Activated CD8-positive, alpha-beta memory T cell treated with anti-CD3 and anti-CD28 coated beads for 24 hours (primary cell): ENCODE measurements at regions not wholly inside any gene's neighbourhood (a gene's known extent, or its start where the extent isn't known, plus 50 kb on each side); places are given as distances from the start of the nearest gene placed in this dataset.

ENCODE experiments used
- DNase-seq: peaks from one replicate; pipeline ENCODE4 v3.0.0-alpha.2; 2020

DNA sequence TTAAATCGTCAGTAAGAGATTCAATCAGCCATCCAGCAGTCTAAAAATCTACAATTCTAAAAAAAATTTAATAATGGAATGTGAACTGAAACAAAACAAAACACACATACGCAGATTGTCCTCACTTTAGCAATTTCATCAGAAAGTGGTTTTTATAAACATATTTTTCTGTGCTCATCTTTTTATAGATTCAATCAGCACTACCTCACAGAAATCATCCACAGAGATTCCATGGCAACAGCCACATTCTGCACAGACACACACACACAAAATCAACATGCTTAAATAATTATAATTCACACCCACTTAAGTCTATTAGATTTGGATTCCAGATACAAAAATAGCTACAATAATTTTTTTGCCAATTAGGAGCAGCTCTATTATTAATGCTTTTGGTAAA lies 149.0 kb upstream of the KCNIP4 start:
- no peak for DNase-seq

DNA sequence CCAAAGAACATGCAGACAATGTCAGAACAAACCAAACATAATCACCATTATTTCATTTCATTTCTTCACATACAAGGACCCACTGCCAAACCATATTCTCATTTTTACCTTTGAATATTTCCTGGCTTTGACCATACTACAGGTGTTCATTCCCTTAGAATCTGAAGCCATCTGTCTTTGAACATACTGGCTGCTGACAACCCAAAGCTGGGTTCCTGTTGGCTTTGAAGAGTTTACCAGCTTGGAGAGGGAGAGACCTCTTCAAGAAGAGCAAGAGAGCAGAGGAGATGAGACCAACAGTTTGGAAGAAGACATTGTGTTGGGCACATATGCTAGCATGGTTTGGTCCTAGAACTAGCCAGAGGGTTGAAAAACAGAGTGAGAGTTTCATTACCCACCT lies 145.6 kb upstream of the KCNIP4 start:
- no peak for DNase-seq

DNA sequence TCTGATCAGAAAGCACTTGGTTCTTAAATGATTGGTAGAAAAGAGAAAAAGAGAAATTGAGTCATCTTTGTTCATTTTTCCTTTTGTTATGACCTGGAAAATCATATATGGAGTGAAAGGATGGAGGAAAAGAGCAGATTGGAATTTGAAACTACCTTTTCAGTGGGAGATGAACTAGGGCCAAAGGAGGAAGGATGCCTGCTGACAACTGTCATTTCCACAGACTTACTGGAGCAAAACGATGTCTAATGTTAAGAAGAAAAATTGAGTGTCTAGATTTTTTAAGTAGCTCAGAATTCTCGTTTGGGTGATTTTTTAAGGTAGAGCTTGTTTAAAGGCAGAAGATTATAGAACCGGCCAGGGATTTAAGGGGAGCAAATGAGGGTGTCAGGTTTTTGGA lies 144.6 kb upstream of the KCNIP4 start:
- DNase-seq, result no peak

DNA sequence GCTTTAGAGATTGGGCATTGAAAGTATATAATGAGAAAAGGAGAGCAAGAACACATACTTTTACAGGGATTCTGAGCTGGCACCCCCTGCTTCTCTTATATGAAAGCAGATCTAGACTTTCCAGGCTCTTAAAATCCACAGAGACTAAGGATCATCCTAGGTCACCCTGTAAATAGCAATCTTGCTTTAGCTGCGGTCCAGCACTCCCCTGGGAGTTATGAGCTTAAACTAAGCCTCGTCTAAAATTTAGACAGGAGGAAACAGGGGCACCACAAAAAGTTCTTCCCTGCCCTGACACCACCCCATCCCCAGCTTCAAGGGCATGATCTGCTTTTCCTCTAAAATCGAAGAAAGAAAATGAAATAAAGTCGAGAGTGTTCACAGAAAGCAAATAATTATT lies 143.3 kb upstream of the KCNIP4 start:
- DNase-seq, result no peak

- DNase-seq, result no peak
Observed at GRCh38 chr4:22091352-22091717, 142.8 kb upstream of the KCNIP4 start.

GRCh38 chr4:22090661-22091351 lies 142.2 kb upstream of the KCNIP4 start:
- no peak for DNase-seq

- DNase-seq, result no peak
Observed at GRCh38 chr4:22077571-22077970, 129.0 kb upstream of the KCNIP4 start.

DNA sequence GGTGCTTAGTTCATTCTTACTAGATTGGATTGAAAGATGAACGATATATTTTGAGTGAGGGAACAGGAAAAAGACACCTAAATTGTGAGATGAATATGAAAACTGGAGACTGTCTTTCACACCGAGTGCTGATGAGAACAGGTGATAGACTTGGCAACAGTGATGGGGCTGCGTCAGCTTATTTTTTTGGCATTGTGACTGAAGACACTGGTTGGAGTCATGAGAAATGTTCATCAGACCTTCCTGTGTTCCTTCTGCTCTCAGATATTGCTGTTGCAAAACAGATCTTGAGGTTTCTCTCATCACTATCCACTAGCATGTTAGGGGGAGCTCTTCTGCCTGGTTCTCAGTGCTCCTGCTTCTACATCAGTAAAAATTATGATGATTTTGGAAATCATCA lies 124.2 kb upstream of the KCNIP4 start:
- DNase-seq, result no peak

GRCh38 chr4:22072240-22072639 lies 123.7 kb upstream of the KCNIP4 start:
- no peak for DNase-seq

- DNase-seq, result no peak
Observed at GRCh38 chr4:22071749-22072148, 123.2 kb upstream of the KCNIP4 start.

DNA sequence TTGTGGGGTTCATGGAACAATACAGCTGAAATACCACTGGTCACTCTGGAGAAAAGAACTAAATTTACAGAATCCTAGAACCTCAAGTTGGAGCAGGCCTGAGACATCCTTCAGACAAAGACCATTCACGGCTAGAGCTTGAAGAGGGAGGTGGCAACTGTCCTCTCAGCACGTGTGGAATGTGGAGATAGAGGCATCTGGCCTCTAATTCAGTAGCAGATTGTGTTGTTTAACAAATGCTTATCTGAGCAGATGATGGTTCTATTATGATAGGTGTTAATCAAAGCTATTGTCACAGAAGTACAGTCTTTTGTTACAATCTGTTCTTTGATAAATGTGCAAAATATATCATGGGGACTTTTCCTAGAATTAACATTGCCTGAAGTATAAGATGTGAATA lies 121.7 kb upstream of the KCNIP4 start:
- no peak for DNase-seq

DNA sequence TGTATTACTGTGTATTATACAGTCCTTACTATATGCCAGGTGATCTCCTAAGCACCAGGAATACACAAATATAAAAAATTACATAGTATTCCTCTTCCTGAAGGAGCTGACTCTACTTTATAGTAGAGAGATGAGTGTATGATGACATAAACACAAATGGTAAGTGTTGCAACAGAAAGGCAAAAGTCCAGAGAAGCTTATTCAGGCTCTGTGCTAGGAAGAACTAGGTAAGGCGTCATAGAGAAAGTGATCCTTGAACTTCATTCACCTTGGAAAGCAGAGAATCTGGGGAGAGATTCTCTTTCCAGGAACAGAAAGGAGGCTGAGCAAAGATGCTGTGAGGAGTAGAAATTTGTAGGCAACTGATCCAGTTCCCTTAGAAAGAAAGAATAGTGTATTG lies 115.0 kb upstream of the KCNIP4 start:
- DNase-seq, result no peak

DNA sequence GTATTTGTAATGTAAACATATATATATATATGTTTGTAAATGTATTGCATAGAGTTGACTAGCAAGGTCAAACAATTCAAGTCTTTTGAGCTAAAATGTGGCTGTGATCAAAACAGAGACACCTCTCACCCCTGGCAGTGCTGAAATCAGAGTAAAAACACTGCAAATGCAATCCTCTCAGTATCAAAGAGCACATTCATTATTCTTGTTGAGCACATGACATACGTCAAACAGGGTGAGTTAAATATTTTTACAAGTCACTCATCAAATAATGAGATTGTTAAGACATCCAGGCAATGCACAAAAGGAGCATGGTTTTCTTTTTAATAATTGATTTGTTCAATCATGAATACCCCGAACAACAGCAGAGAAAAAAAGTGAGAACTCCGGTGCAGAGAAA lies 114.1 kb upstream of the KCNIP4 start:
- no peak for DNase-seq

- no peak for DNase-seq
Observed at GRCh38 chr4:22055954-22056353, 107.4 kb upstream of the KCNIP4 start.

DNA sequence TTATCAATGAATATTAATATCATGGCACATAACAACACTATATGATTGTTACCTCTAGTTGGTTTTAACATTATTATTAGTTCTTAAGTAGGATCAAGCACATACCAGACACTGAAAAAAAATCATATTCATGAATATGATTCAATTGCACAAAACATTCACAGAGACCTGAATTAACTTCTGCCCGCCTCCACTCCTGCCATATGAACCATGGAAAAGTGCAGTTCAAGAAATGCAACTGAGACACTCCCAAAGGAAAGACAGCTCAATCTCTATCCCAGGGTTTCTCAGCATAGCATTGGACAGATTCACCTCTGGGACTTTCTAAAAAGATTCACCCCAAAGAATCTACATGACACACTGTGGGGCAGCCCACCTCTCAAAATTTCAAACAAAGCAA lies 103.5 kb upstream of the KCNIP4 start:
- no peak for DNase-seq

DNA sequence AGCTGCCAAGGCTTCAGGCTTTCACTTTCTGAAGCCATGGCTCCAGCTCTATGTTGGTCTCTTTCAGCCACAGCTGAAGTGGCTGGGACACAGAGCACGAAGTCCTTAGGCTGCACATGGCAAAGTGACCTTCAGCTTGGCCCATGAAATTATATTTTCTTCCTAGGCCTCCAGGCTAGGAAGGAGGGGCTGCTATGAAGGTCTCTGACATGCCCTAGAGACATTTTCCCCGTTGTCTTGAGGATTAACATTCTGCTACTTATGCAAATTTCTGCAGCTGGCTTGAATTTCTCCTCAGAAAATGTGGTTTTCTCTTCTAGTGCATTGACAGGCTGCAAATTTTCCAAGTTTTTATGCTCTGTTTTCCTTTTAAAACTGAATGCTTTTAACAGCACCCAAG lies 99.8 kb upstream of the KCNIP4 start:
- DNase-seq, result no peak

GRCh38 chr4:22047793-22048192 lies 99.2 kb upstream of the KCNIP4 start:
- no peak for DNase-seq

GRCh38 chr4:22045051-22045630 lies 96.6 kb upstream of the KCNIP4 start:
- no peak for DNase-seq

DNA sequence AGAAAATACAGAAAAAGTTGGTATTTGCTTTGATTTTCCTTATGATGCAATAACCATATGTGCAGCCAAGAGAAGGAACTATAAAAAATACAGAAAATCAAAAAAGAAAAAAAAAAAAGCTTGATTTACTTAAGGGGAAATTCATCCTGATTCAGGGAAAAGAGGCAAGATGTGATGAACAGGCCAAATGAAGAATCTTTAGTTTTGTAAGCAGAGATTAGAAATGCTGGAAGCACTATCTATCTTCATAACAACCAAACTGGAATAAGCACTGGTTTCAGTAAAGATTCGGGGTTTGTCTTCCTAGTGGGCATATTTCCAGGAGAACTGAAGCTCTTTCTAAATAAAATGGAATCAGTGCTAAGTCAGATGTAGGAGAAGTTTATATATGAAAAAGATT lies 82.9 kb upstream of the KCNIP4 start:
- DNase-seq, result no peak

DNA sequence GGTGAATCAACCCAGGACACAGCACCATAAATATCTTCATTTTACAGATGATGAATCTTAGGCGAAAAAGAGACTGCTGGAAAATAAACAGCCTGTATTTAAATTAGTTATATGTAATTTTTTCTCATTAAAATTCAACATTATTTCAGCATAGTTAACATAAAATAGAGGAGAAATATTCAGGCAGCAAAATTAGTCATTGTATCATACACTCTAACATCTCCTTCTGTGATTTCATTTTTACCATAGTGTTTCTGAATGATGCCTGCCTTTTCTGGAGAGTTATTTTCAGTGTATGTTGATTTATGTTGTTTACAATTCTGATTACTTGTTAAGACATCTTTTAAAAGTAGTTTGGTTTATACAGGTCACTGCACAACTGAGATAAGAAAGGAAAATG lies 82.3 kb upstream of the KCNIP4 start:
- no peak for DNase-seq

DNA sequence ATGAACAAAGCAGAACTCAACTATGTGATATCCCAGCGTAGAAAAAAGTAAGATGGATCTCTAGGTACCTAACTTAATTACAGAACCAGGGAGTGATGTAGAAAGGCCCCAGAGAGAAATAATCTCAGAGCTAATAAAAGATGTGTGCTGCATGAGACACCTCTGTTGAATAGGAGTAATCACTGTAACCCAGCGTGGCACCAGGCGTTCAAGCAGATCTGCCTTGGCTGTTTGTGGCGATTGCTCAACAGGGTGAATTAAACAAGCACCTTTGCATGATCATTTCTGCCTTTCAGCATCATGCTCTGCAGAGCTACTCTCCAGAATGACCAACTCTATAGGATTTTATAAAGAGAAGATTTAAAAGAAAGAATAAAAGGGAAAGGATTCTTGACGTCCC lies 81.7 kb upstream of the KCNIP4 start:
- DNase-seq, result no peak

DNA sequence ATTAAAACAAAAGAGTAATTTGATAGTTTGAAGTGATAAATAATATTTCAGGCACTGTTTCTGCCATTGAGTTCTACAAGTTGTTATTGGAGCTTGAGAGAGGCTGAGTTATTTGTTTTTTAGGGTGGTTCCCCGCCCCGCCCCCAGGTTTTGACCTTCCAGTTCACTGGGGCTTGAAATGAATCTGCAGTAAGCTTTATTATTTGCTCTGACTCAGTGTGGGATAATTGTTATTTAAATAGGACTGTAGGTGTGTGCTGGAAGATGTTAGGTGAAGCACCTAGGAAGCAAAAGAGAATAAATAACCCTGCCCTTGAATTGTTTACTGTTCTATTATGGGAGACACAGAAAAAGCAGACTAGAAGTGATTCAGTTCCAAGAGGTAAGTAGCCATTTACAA lies 81.2 kb upstream of the KCNIP4 start:
- no peak for DNase-seq

DNA sequence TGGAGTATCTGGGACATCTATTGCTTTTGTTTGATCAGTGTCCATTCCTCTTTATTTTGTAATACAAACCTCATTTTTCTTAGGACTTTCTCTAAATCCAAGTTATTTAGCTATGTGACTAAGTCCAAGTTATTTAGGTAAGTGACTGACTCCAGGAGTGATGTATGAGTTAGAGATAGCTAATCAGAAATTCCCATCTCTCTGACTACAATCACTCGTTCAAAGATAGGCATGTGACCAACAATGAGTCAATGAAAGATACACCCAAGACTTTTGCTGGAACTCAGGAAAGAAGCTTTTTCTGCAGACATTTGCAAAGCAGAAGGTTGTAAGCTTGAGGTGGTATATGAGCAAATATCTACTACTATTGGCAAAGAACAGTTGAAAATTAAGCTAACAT lies 72.5 kb upstream of the KCNIP4 start:
- no peak for DNase-seq

DNA sequence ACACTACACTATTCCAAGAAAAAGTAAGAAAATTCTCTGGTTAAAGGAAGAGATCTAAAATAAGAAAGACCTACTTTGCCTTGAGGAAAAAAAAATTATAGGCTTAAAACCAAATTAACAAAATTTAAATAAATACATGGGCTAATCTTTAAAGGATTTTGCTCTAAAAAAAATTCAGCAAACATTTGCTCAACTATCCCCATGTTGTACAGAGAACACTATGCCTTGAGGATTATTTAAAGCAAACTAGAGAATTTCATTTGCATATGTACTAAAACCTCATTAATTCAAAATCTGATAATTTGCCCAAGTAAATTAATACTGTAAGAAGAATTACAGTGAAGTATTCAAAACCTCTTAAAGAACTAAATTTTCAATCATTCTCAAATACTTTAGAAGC lies 71.6 kb upstream of the KCNIP4 start:
- no peak for DNase-seq

- DNase-seq, result no peak
Observed at GRCh38 chr4:22019676-22020075, 71.1 kb upstream of the KCNIP4 start.
